SH-SY5Y (cell line): ENCODE measurements at regions not wholly inside any gene's neighbourhood (a gene's known extent, or its start where the extent isn't known, plus 50 kb on each side); places are given as distances from the start of the nearest gene placed in this dataset.

ENCODE experiments used
- GATA2 ChIP-seq: IDR thresholded peaks from 2 replicates; pipeline ENCODE4 v1.6.1; 2011; ENCODE audit warnings: mild to moderate bottlenecking, low read depth, low read length
- GATA3 ChIP-seq: IDR thresholded peaks from 2 replicates; pipeline ENCODE4 v1.6.1; 2011; ENCODE audit warnings: low read depth, mild to moderate bottlenecking, low read length, moderate library complexity

DNA sequence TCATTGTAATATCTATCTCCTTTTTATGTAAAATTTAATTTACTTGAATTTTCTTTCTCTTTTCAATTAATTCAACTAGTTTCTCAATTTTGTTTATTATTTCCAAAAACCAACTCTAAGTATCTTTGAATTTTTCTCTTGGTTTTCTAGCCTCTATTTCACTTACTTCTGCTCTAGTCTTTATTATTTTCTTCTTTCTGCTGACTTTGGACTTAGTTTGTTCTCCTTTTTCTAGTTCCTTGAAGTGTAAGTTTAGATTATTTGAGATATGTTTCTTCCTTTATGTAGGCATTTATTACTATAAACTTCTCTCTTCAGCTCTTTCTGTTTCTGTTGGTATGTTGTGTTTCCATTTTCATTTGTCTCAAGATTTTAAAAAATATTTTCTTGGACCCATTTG lies 70.8 kb downstream of the TNFAIP3 start:
- no peak for TF ChIP-seq GATA2
- TF ChIP-seq GATA3: no peak
